CD14-positive monocyte (primary cell): ENCODE measurements at regions not wholly inside any gene's neighbourhood (a gene's known extent, or its start where the extent isn't known, plus 50 kb on each side); places are given as distances from the start of the nearest gene placed in this dataset.
A peak's percentile ranks its signal among the peaks of the same experiment; 100 is the strongest.

ENCODE experiments used
- DNase-seq, 3 donors: peaks; one replicate each; pipeline ENCODE4 v3.0.0-alpha.2; 2011 to 2022
- H2AFZ ChIP-seq: 2 replicates; pipeline ENCODE4 v1.6.0; 2012; ENCODE audit warnings: mild to moderate bottlenecking, low read depth, low read length, inconsistent platforms; ENCODE audit not compliant: insufficient read depth, poor library complexity, severe bottlenecking
- H3K27ac ChIP-seq, 2 donors: 1 replicate in 1 of 2; 2 replicates in 1 of 2; pipeline ENCODE4 v1.5.1; 2012 to 2013; ENCODE audit warnings: low read length in 2 of 2, control low read depth in 1 of 2, inconsistent platforms in 1 of 2, low read depth in 1 of 2, mild to moderate bottlenecking in 1 of 2
- H3K27me3 ChIP-seq, 2 donors: one replicate each; pipeline versions ENCODE4 v1.6.0 to v1.6.1; 2011 to 2013; ENCODE audit warnings: low read length in 2 of 2; ENCODE audit not compliant: control insufficient read depth in 2 of 2, insufficient read depth in 2 of 2
- H3K36me3 ChIP-seq, 2 donors: replicated peaks in 1 of 2; 1 replicate in 1 of 2; 2 replicates in 1 of 2; pipeline versions ENCODE4 v1.5.1 to v1.6.1; 2012 to 2013; ENCODE audit warnings: low read length in 2 of 2, control low read depth in 1 of 2, inconsistent platforms in 1 of 2, mild to moderate bottlenecking in 1 of 2; ENCODE audit not compliant: insufficient read depth in 2 of 2, control insufficient read depth in 1 of 2
- H3K4me1 ChIP-seq, 2 donors: 1 replicate in 1 of 2; 2 replicates in 1 of 2; pipeline versions ENCODE4 v1.5.1 to v1.6.1; 2012 to 2013; ENCODE audit warnings: low read length in 2 of 2, control low read depth in 1 of 2, inconsistent platforms in 1 of 2, mild to moderate bottlenecking in 1 of 2, moderate library complexity in 1 of 2; ENCODE audit not compliant: insufficient read depth in 2 of 2, control insufficient read depth in 1 of 2
- H3K4me2 ChIP-seq: replicated peaks from 2 replicates; pipeline ENCODE3; 2012; ENCODE audit warnings: low read length, moderate library complexity, mild to moderate bottlenecking; ENCODE audit not compliant: poor library complexity, severe bottlenecking; ENCODE audit errors: extremely low read depth
- H3K4me3 ChIP-seq, 3 experiments: fragments of 200-600 bp in 1 of 3; sonication (generic) in 1 of 3; replicated peaks in 1 of 3; 1 replicate in 2 of 3; 2 replicates in 1 of 3; pipeline ENCODE4 v1.5.1; 2011 to 2013; ENCODE audit warnings: low read length in 3 of 3, mild to moderate bottlenecking in 3 of 3, control low read depth in 2 of 3, low read depth in 2 of 3, inconsistent platforms in 1 of 3, moderate library complexity in 1 of 3
- H3K79me2 ChIP-seq: 2 replicates; pipeline ENCODE4 v1.6.0; 2012; ENCODE audit warnings: mild to moderate bottlenecking, control low read depth, inconsistent platforms, low read length, moderate library complexity; ENCODE audit not compliant: insufficient read depth
- H3K9ac ChIP-seq: 2 replicates; pipeline ENCODE4 v1.6.0; 2017; ENCODE audit warnings: low read length, mild to moderate bottlenecking; ENCODE audit not compliant: insufficient read depth, poor library complexity, severe bottlenecking
- H3K9me3 ChIP-seq, 2 donors: replicated peaks in 1 of 2; 1 replicate in 1 of 2; 2 replicates in 1 of 2; pipeline versions ENCODE4 v1.5.1 to v1.6.1; 2012 to 2013; ENCODE audit warnings: low read length in 2 of 2, control low read depth in 1 of 2; ENCODE audit not compliant: control insufficient read depth in 1 of 2, insufficient read depth in 1 of 2
- H4K20me1 ChIP-seq: 2 replicates; pipeline ENCODE4 v1.6.0; 2012; ENCODE audit warnings: mild to moderate bottlenecking, low read length, control low read depth, moderate library complexity; ENCODE audit not compliant: insufficient read depth
- H3K27ac Mint-ChIP-seq, 7 donors: one replicate each; pipeline ENCODE4 v1.8.0; 2020; ENCODE audit warnings: mild to moderate bottlenecking in 7 of 7, mixed read lengths in 7 of 7, moderate library complexity in 6 of 7, inconsistent platforms in 2 of 7
- H3K27me3 Mint-ChIP-seq, 3 donors: one replicate each; pipeline ENCODE4 v1.8.0; 2021 to 2022; ENCODE audit warnings: low read depth in 3 of 3, mild to moderate bottlenecking in 3 of 3, mixed read lengths in 3 of 3, moderate library complexity in 3 of 3, inconsistent platforms in 1 of 3
- H3K36me3 Mint-ChIP-seq, 2 donors: one replicate each; pipeline ENCODE4 v1.8.0; 2020; ENCODE audit warnings: mixed read lengths in 2 of 2, inconsistent platforms in 1 of 2, mild to moderate bottlenecking in 1 of 2
- H3K4me1 Mint-ChIP-seq: one replicate; pipeline ENCODE4 v1.8.0; 2020; ENCODE audit warnings: mild to moderate bottlenecking, mixed read lengths
- H3K4me3 Mint-ChIP-seq, 2 donors: one replicate each; pipeline ENCODE4 v1.8.0; 2020; ENCODE audit warnings: mild to moderate bottlenecking in 2 of 2, mixed read lengths in 2 of 2, moderate library complexity in 1 of 2
- H3K9me3 Mint-ChIP-seq, 7 donors: one replicate each; pipeline ENCODE4 v1.8.0; 2020 to 2022; ENCODE audit warnings: mixed read lengths in 7 of 7, mild to moderate bottlenecking in 6 of 7, moderate library complexity in 6 of 7, inconsistent platforms in 2 of 7
- CTCF ChIP-seq: fragments of 200-600 bp; IDR thresholded peaks from one replicate; pipeline ENCODE4 v1.8.0; 2022; ENCODE audit warnings: antibody characterized with exemption, mild to moderate bottlenecking
- WGBS: methylation state at CpG from one replicate; pipeline ENCODE4 v1.1.5; 2013; ENCODE audit warnings: missing lambda C conversion rate; ENCODE audit not compliant: insufficient coverage; 5-methylcytosine and 5-hydroxymethylcytosine counted together
- intact Hi-C, 2 donors: fragments of 100-400 bp; cut with micrococcal nuclease; formaldehyde crosslinking; loops; one replicate each; pipeline versions ENCODE4 v1.15.0 to v1.15.1; 2023

GRCh38 chr14:97350894-97351731 lies 553.9 kb downstream of the VRK1 start:
- Histone ChIP-seq H3K4me2 (no peak overlapping the region), H3K9ac (no peak overlapping the region), H3K36me3 (no peaks in the 10 kb centered on the region), H2AFZ (no peak overlapping the region), H3K4me3 (no peak overlapping the region), H3K79me2 (no peaks in the 10 kb centered on the region), H3K27me3 (no peaks in the 10 kb centered on the region), H3K9me3 (no peaks in the 10 kb centered on the region), H3K27ac (no peak overlapping the region), H3K4me1 (no peaks in the 10 kb centered on the region), H4K20me1 (no peaks in the 10 kb centered on the region)
- intact Hi-C loops, result no loop called here
- DNase-seq, result no peak
- H3K4me1 Mint-ChIP-seq, result no peaks in the 10 kb centered on the region
- no peaks in the 10 kb centered on the region for H3K36me3 Mint-ChIP-seq
- H3K27ac Mint-ChIP-seq, result no peak overlapping the region
- peaks cover 0 to 8% (median 3%) of the 10 kb centered on the region in 7 donors for H3K9me3 Mint-ChIP-seq
- peaks cover 0 to 8% (median 4%) of the 10 kb centered on the region in 3 donors for H3K27me3 Mint-ChIP-seq
- TF ChIP-seq CTCF, result no peak
- H3K4me3 Mint-ChIP-seq, result no peak overlapping the region
- 59% methylated on average over 4 of the region's 7 CpGs for WGBS

GRCh38 chr14:97353102-97353501 lies 555.9 kb downstream of the VRK1 start:
- Histone ChIP-seq H3K27me3 (no peaks in the 10 kb centered on the region), H3K9ac (no peak overlapping the region), H4K20me1 (no peaks in the 10 kb centered on the region), H3K36me3 (no peaks in the 10 kb centered on the region), H3K9me3 (no peaks in the 10 kb centered on the region), H3K27ac (no peak overlapping the region), H2AFZ (no peak overlapping the region), H3K4me3 (no peak overlapping the region), H3K79me2 (no peaks in the 10 kb centered on the region), H3K4me2 (no peak overlapping the region), H3K4me1 (no peaks in the 10 kb centered on the region)
- no peaks in the 10 kb centered on the region for H3K36me3 Mint-ChIP-seq
- DNase-seq, result no peak
- peak overlapping the region in 1 of 7 donors; percentile 8 for H3K27ac Mint-ChIP-seq
- TF ChIP-seq CTCF, result no peak
- no peaks in the 10 kb centered on the region for H3K4me1 Mint-ChIP-seq
- H3K27me3 Mint-ChIP-seq, result peaks cover 0 to 5% (median 3%) of the 10 kb centered on the region in 3 donors
- H3K4me3 Mint-ChIP-seq, result no peak overlapping the region
- intact Hi-C loops, result no loop called here
- WGBS, result 94% methylated on average over 5 of the region's 5 CpGs
- peaks cover 0 to 8% (median 3%) of the 10 kb centered on the region in 7 donors for H3K9me3 Mint-ChIP-seq
